ENCODE measurements at regions not wholly inside any gene's neighbourhood (a gene's known extent, or its start where the extent isn't known, plus 50 kb on each side); places are given as distances from the start of the nearest gene placed in this dataset.

GRCh38 chr14:43175896-43176295, 1331.2 kb downstream of the FSCB start:
- H3K4me3 Mint-ChIP-seq = no peak overlapping the region
- DNase-seq = no peak
- H3K9ac ChIP-seq (ENCODE audit: low read length) = no peak overlapping the region
- intact Hi-C loops (cut with micrococcal nuclease) = no loop called here
- WGBS (ENCODE audit: insufficient coverage) = no CpG with 5 or more reads among the region's 2 CpGs
- no peak for ATAC-seq (ENCODE audit: low read depth)
- no peak overlapping the region for H3K27ac Mint-ChIP-seq
- no peaks in the 10 kb centered on the region for H3K79me2 ChIP-seq (ENCODE audit: control insufficient read depth, insufficient read depth, low read length)
- no peak overlapping the region for H3K4me2 ChIP-seq (replicated peaks; ENCODE audit: low read depth, low read length, poor library complexity, severe bottlenecking)
- H3K36me3 ChIP-seq (replicated peaks in 1 of 2; ENCODE audit: control extremely low read depth in 1 of 2, control insufficient read depth in 1 of 2, extremely low read depth in 1 of 2, insufficient read depth in 2 of 2, low read length in 1 of 2) = no peaks in the 10 kb centered on the region
- CTCF ChIA-PET = no interaction called here
- no peaks in the 10 kb centered on the region for H3K9me3 Mint-ChIP-seq (ENCODE audit: insufficient read depth)
- no peak overlapping the region for H2AFZ ChIP-seq (ENCODE audit: insufficient read depth, low read depth, low read length, poor library complexity, severe bottlenecking)
- no peaks in the 10 kb centered on the region for H3K4me1 Mint-ChIP-seq
- H3K4me1 ChIP-seq (ENCODE audit: control insufficient read depth in 2 of 2, insufficient read depth in 2 of 2, low read length in 2 of 2) = no peaks in the 10 kb centered on the region
- no peak overlapping the region for H3K4me3 ChIP-seq (ENCODE audit: control extremely low read depth in 1 of 5, extremely low read depth in 1 of 5, insufficient read depth in 1 of 5, low read depth in 2 of 5, low read length in 4 of 5)
- H3K9me3 ChIP-seq (ENCODE audit: control extremely low read depth in 1 of 3, control insufficient read depth in 2 of 3, insufficient read depth in 1 of 3, low read length in 2 of 3) = peaks cover 0 to 2% (median 0%) of the 10 kb centered on the region in 3 donors
- H4K20me1 ChIP-seq (ENCODE audit: control insufficient read depth, insufficient read depth, low read length, poor library complexity, severe bottlenecking) = no peaks in the 10 kb centered on the region
- H3K27me3 Mint-ChIP-seq = no peaks in the 10 kb centered on the region
- TF ChIP-seq EZH2 (IDR thresholded peaks at IDR 0.05; ENCODE audit: borderline replicate concordance, insufficient read depth, low read depth, low read length, poor library complexity, severe bottlenecking) = no peak
- TF ChIP-seq CTCF (IDR thresholded peaks at IDR 0.05) = no peak
- no peaks in the 10 kb centered on the region for H3K27me3 ChIP-seq (replicated peaks in 1 of 4; ENCODE audit: control extremely low read depth in 1 of 4, control insufficient read depth in 3 of 4, insufficient read depth in 4 of 4, low read length in 3 of 4)
- POLR2A ChIA-PET = no interaction called here
- H3K27ac ChIP-seq (ENCODE audit: low read length in 2 of 2) = no peak overlapping the region

DNA sequence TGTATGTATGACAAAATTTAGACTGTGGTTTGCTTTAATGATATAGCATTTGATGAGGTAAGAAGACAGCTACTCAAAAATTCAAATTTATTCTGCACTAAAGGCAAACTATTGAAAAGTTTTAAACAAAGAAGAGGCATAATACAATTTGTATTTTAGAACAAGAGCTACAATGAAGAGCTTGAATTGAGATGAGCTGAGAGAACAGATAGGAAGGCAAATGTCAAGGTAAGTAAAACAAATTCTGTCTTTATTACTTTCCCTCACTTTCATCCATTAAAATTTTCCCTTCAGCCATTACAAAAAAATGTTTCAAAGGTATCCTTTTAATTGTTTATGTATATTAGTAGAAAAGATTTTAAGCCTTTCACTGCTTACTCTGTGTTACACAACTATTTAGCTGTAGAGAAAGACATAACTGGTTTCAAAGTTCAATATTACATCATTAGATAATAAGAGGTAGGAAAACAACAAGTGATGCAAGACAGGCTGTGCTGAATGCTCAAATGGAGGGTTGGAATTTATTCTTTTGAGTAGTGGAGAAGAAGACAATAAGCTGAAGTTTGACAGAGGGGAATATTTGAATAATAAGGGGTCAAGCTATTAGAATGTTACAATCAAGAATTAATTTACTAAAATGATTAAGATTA, 1334.1 kb downstream of the FSCB start:
- Histone ChIP-seq H3K9me3 (ENCODE audit: control extremely low read depth in 1 of 3, control insufficient read depth in 2 of 3, insufficient read depth in 1 of 3, low read length in 2 of 3) (peaks cover 0 to 1% (median 0%) of the 10 kb centered on the region in 3 donors), H3K27ac (ENCODE audit: low read length in 2 of 2) (no peak overlapping the region), H3K36me3 (replicated peaks in 1 of 2; ENCODE audit: control extremely low read depth in 1 of 2, control insufficient read depth in 1 of 2, extremely low read depth in 1 of 2, insufficient read depth in 2 of 2, low read length in 1 of 2) (no peaks in the 10 kb centered on the region), H3K4me3 (ENCODE audit: control extremely low read depth in 1 of 5, extremely low read depth in 1 of 5, insufficient read depth in 1 of 5, low read depth in 2 of 5, low read length in 4 of 5) (no peak overlapping the region), H3K27me3 (replicated peaks in 1 of 4; ENCODE audit: control extremely low read depth in 1 of 4, control insufficient read depth in 3 of 4, insufficient read depth in 4 of 4, low read length in 3 of 4) (no peaks in the 10 kb centered on the region), H3K9ac (ENCODE audit: low read length) (no peak overlapping the region), H3K79me2 (ENCODE audit: control insufficient read depth, insufficient read depth, low read length) (no peaks in the 10 kb centered on the region), H2AFZ (ENCODE audit: insufficient read depth, low read depth, low read length, poor library complexity, severe bottlenecking) (no peak overlapping the region), H3K4me1 (ENCODE audit: control insufficient read depth in 2 of 2, insufficient read depth in 2 of 2, low read length in 2 of 2) (no peaks in the 10 kb centered on the region), H3K4me2 (replicated peaks; ENCODE audit: low read depth, low read length, poor library complexity, severe bottlenecking) (no peak overlapping the region), H4K20me1 (ENCODE audit: control insufficient read depth, insufficient read depth, low read length, poor library complexity, severe bottlenecking) (no peaks in the 10 kb centered on the region)
- ChIA-PET POLR2A (no interaction called here), CTCF (no interaction called here)
- no peak for ATAC-seq (ENCODE audit: low read depth)
- H3K4me1 Mint-ChIP-seq = no peaks in the 10 kb centered on the region
- DNase-seq = no peak
- intact Hi-C loops (cut with micrococcal nuclease) = no loop called here
- H3K27me3 Mint-ChIP-seq = no peaks in the 10 kb centered on the region
- TF ChIP-seq EZH2 (IDR thresholded peaks at IDR 0.05; ENCODE audit: borderline replicate concordance, insufficient read depth, low read depth, low read length, poor library complexity, severe bottlenecking) (no peak), CTCF (IDR thresholded peaks at IDR 0.05) (no peak)
- no peak overlapping the region for H3K4me3 Mint-ChIP-seq
- H3K27ac Mint-ChIP-seq = no peak overlapping the region
- no peaks in the 10 kb centered on the region for H3K9me3 Mint-ChIP-seq (ENCODE audit: insufficient read depth)

Measured in B cell (primary cell).